ENCODE measurements at regions not wholly inside any gene's neighbourhood (a gene's known extent, or its start where the extent isn't known, plus 50 kb on each side); places are given as distances from the start of the nearest gene placed in this dataset.

GRCh38 chr1:191577213-191577612 is 581.0 kb upstream of the RGS18 start:
- DNase-seq (ENCODE audit: low spot score), result no peak

- no peak for DNase-seq (ENCODE audit: low spot score)
Measured at GRCh38 chr1:191578281-191578680, 580.0 kb upstream of the RGS18 start.

- DNase-seq (ENCODE audit: low spot score), result no peak
Measured at GRCh38 chr1:191579019-191579418, 579.2 kb upstream of the RGS18 start.

- no peak for DNase-seq (ENCODE audit: low spot score)
Measured at GRCh38 chr1:191582169-191582568, 576.1 kb upstream of the RGS18 start.

GRCh38 chr1:191585095-191585494 is 573.2 kb upstream of the RGS18 start:
- no peak for DNase-seq (ENCODE audit: low spot score)

GRCh38 chr1:191588905-191589304 is 569.4 kb upstream of the RGS18 start:
- no peak for DNase-seq (ENCODE audit: low spot score)

- DNase-seq (ENCODE audit: low spot score), result no peak
Measured at GRCh38 chr1:191589536-191589935, 568.7 kb upstream of the RGS18 start.

- DNase-seq (ENCODE audit: low spot score), result no peak
Measured at GRCh38 chr1:191590578-191590977, 567.7 kb upstream of the RGS18 start.

GRCh38 chr1:191592039-191592438 is 566.2 kb upstream of the RGS18 start:
- DNase-seq (ENCODE audit: low spot score), result no peak

GRCh38 chr1:191592907-191593306 is 565.4 kb upstream of the RGS18 start:
- DNase-seq (ENCODE audit: low spot score), result no peak

GRCh38 chr1:191595170-191595569 is 563.1 kb upstream of the RGS18 start:
- no peak for DNase-seq (ENCODE audit: low spot score)

GRCh38 chr1:191608367-191608766 is 549.9 kb upstream of the RGS18 start:
- DNase-seq (ENCODE audit: low spot score), result no peak

- no peak for DNase-seq (ENCODE audit: low spot score)
Measured at GRCh38 chr1:191609305-191609704, 549.0 kb upstream of the RGS18 start.

- DNase-seq (ENCODE audit: low spot score), result no peak
Measured at GRCh38 chr1:191615101-191615821, 543.0 kb upstream of the RGS18 start.

GRCh38 chr1:191618181-191618580 is 540.1 kb upstream of the RGS18 start:
- no peak for DNase-seq (ENCODE audit: low spot score)

- no peak for DNase-seq (ENCODE audit: low spot score)
Measured at GRCh38 chr1:191620883-191621282, 537.4 kb upstream of the RGS18 start.

GRCh38 chr1:191624044-191624443 is 534.2 kb upstream of the RGS18 start:
- DNase-seq (ENCODE audit: low spot score), result no peak

- DNase-seq (ENCODE audit: low spot score), result peak; percentile 11
Measured at GRCh38 chr1:191629836-191630235, 528.4 kb upstream of the RGS18 start.

- DNase-seq (ENCODE audit: low spot score), result no peak
Measured at GRCh38 chr1:191634801-191635508, 523.3 kb upstream of the RGS18 start.

- DNase-seq (ENCODE audit: low spot score), result no peak
Measured at GRCh38 chr1:191636345-191636744, 521.9 kb upstream of the RGS18 start.

- no peak for DNase-seq (ENCODE audit: low spot score)
Measured at GRCh38 chr1:191641420-191642260, 516.6 kb upstream of the RGS18 start.

- DNase-seq (ENCODE audit: low spot score), result no peak
Measured at GRCh38 chr1:191643060-191643459, 515.2 kb upstream of the RGS18 start.

Measured in HT-29 (cell line).